GM06990 (cell line): ENCODE measurements at regions not wholly inside any gene's neighbourhood (a gene's known extent, or its start where the extent isn't known, plus 50 kb on each side); places are given as distances from the start of the nearest gene placed in this dataset.
"Not testable (repeated sequence)": the region's sequence is repeated elsewhere in the genome, so short reads cannot be mapped to it uniquely, and the experiment has no call there.

Experiments
- DNase-seq: peaks from one replicate; pipeline ENCODE4 v3.0.0-alpha.2; 2011; ENCODE audit not compliant: insufficient read length; ENCODE audit errors: extremely low read depth
- H3K27me3 ChIP-seq: replicated peaks from 2 replicates; pipeline ENCODE4 v1.6.0; 2011; ENCODE audit warnings: low read length; ENCODE audit not compliant: control insufficient read depth, insufficient read depth
- H3K36me3 ChIP-seq: 2 replicates; pipeline ENCODE4 v1.5.1; 2011; ENCODE audit warnings: low read length; ENCODE audit not compliant: control insufficient read depth, insufficient read depth
- H3K4me3 ChIP-seq: replicated peaks from 2 replicates; pipeline ENCODE4 v1.5.1; 2011; ENCODE audit warnings: low read depth, mild to moderate bottlenecking, control low read depth, low read length
- TF ChIP-seq, protein P1 (sequence below): IDR thresholded peaks from 2 replicates; pipeline ENCODE4 v1.5.1; 2011; ENCODE audit warnings: low read length, control low read depth, mild to moderate bottlenecking, inconsistent platforms; ENCODE audit not compliant: insufficient read depth, poor library complexity, severe bottlenecking

DNA sequence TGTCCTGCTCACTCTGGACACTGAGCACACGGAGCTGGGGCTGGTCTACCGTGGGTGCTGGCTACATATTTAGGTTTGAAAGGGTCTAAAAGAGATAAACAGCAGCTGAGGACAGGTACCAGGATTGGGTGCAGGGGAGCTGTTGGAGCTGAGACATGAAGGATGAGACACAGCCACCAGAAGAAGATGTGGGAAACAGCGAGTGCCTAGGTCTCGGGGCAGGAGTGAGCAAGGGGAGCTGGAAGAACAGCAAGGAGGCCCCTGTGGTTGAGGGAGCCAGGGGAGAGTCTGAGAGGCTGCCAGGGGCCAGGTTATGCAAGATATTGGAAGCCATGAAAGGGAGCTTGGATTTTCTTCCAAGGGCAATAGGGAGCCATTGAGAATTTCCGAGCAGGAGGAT lies 434.0 kb upstream of the SULF2 start:
- Histone ChIP-seq H3K27me3 (no peaks in the 10 kb centered on the region; the same call in 1 of the 2 replicates), H3K4me3 (no peak overlapping the region), H3K36me3 (no peaks in the 10 kb centered on the region)
- no peak for DNase-seq
- TF ChIP-seq, protein P1, sequence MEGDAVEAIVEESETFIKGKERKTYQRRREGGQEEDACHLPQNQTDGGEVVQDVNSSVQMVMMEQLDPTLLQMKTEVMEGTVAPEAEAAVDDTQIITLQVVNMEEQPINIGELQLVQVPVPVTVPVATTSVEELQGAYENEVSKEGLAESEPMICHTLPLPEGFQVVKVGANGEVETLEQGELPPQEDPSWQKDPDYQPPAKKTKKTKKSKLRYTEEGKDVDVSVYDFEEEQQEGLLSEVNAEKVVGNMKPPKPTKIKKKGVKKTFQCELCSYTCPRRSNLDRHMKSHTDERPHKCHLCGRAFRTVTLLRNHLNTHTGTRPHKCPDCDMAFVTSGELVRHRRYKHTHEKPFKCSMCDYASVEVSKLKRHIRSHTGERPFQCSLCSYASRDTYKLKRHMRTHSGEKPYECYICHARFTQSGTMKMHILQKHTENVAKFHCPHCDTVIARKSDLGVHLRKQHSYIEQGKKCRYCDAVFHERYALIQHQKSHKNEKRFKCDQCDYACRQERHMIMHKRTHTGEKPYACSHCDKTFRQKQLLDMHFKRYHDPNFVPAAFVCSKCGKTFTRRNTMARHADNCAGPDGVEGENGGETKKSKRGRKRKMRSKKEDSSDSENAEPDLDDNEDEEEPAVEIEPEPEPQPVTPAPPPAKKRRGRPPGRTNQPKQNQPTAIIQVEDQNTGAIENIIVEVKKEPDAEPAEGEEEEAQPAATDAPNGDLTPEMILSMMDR: no peak

DNA sequence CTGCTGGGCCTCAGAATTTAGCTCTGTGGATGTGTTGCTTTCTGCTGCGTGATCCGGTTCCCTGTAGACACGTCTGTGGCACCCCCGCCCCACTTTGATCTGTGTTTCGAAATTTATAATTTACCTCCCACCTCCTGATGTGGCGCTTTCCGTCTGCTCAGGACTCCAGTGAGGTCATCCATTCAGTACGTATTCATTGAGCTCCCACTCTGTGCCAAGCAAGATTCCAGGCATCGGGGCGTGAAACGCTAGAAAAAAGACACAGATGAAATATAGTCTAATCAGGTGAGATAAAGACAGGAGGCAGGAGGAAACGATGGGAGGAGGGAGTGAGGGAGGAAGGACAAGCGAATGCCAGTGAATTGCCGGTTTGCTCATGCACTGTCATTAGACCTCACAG lies 431.9 kb upstream of the SULF2 start:
- no peaks in the 10 kb centered on the region; the same call in 1 of the 2 replicates for H3K27me3 ChIP-seq
- no peaks in the 10 kb centered on the region for H3K36me3 ChIP-seq
- TF ChIP-seq, protein P1: no peak
- H3K4me3 ChIP-seq: no peak overlapping the region
- no peak for DNase-seq

DNA sequence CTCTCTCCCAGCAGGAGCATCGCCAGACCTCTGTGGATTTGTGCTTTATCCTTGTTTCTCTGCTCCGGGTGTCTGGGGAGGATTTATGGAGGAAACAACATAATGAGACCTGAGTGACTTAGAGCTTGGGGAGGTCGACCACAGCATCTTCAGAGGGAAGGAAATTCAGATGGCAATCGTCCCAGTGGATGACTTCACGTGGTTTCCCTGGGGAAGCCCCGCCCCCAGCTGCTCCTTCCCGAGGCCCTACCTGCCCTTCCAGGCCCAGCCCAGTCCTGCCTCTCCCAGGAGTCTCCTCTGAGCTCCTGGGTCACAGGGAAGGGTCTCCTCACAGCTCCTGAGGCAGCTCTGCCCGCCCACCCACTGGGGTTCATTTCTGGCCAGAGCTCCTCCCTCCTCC lies 430.3 kb upstream of the SULF2 start:
- no peaks in the 10 kb centered on the region for H3K27me3 ChIP-seq
- TF ChIP-seq, protein P1: no peak
- no peak for DNase-seq
- H3K36me3 ChIP-seq: no peaks in the 10 kb centered on the region
- no peak overlapping the region for H3K4me3 ChIP-seq

DNA sequence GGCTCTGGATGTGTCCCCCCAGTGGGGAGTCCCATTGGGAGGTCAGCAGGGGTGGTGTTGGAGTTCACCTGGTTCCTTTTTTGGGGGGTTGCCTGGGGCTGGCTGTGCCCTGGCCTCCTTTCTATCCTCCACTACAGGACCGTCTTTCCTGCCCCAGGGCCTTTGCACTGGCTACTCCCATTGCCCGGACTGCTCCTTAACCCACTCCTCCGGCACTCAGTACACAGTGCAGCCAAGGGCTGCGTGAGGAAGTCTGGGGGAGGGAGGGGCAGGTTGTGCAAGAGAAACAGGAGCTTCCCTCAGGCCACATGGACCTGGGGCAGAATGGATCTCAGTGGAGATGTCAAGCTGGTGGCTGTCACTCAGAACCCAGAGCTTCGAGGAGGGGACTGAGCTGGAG lies 429.3 kb upstream of the SULF2 start:
- Histone ChIP-seq H3K27me3 (no peaks in the 10 kb centered on the region), H3K4me3 (no peak overlapping the region), H3K36me3 (no peaks in the 10 kb centered on the region)
- no peak for DNase-seq
- TF ChIP-seq, protein P1: no peak

DNA sequence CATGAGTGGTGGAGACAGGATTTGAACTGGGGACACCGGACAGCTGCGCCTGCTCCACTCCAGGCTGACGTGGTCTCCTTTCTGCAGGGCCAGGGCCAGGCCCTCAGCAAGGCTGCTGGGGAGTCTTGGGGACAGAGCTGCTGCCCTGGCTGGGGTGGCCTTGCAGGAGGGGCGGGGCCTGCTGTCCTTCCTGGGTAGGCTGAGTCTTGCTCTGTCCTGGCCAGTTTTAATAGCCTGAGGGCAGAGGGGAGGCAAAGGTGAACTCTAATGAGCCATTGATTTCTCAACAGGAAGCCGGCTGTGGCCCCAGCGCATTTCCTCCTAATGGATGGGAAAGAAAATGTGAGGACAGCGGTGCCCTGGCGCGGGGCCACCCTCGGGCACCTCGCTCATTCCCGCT lies 428.4 kb upstream of the SULF2 start:
- H3K36me3 ChIP-seq, DNase-seq, H3K4me3 ChIP-seq, H3K27me3 ChIP-seq: not testable (repeated sequence)

DNA sequence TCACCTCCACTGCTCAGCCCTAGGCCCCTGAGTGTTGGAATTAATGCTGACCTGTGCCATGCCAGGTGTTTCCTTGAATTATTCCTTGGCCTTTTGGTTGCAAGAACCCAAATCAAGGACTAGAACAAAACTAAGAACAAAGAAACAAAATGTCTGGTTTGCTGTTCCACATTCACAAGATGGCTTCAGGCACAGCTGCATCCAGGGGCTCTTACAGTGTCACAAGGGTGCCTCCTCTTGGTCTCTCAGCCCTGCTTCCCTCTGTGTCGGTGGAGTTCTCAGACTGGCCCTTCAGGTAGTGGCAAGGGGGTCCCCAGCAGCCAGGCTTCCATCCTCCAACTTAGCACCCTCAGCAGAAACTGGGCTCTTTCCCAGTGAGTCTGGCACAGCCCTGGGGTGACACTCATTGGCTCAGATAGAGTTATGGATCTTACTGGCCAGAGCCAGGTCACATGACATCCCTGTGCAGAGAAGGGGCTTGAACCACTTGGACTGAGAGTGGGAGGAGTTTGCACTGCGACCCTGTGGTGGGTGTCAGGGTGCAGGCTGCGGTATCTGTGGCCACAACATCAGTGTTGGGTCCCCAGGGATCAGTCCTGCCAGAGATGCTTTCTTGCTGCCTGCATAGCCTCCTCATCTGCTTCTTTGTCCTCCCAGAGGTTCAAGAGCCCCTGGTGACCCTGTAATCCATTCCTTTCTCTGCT lies 427.7 kb upstream of the SULF2 start:
- no peak for DNase-seq
- Histone ChIP-seq H3K4me3 (no peak overlapping the region), H3K36me3 (no peaks in the 10 kb centered on the region), H3K27me3 (no peaks in the 10 kb centered on the region; the same call in 1 of the 2 replicates)
- TF ChIP-seq, protein P1: no peak
